SU-DHL-6 (cell line): ENCODE measurements at regions not wholly inside any gene's neighbourhood (a gene's known extent, or its start where the extent isn't known, plus 50 kb on each side); places are given as distances from the start of the nearest gene placed in this dataset.

ENCODE experiments used
- EZH2phosphoT487 ChIP-seq: fragments of 200-600 bp; sonication (generic), shearing (Covaris generic); conservative IDR thresholded peaks from 2 replicates; pipeline ENCODE4 v1.6.1; 2018; ENCODE audit warnings: mild to moderate bottlenecking, antibody characterized with exemption, low read length, moderate library complexity, mixed read lengths
- TF ChIP-seq, protein P1 (sequence below): fragments of 200-600 bp; sonication (generic); IDR thresholded peaks from one replicate; pipeline ENCODE4 v1.5.1; 2017; ENCODE audit warnings: antibody characterized with exemption, mild to moderate bottlenecking, low read length, moderate library complexity; ENCODE audit not compliant: insufficient read depth, poor library complexity, severe bottlenecking

DNA sequence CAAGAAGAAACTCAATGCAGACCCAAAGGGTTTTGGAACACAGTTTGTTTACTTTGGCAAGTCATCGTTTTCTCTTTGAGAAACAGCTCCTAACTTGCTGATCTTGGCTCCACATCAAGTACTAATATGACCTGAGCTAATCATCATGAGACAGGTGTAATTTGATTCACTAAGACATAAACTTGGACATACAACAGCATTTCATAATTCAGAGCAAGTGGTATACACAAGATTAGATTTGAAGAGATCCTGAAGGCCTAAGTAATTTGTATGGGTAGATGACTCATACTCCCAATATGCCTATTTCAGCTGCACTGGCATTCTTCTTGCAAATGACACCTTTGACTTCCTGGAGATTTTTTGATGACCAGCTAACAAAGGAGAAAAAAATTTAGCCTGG is 1521.7 kb downstream of the RPA4 start:
- TF ChIP-seq, protein P1, sequence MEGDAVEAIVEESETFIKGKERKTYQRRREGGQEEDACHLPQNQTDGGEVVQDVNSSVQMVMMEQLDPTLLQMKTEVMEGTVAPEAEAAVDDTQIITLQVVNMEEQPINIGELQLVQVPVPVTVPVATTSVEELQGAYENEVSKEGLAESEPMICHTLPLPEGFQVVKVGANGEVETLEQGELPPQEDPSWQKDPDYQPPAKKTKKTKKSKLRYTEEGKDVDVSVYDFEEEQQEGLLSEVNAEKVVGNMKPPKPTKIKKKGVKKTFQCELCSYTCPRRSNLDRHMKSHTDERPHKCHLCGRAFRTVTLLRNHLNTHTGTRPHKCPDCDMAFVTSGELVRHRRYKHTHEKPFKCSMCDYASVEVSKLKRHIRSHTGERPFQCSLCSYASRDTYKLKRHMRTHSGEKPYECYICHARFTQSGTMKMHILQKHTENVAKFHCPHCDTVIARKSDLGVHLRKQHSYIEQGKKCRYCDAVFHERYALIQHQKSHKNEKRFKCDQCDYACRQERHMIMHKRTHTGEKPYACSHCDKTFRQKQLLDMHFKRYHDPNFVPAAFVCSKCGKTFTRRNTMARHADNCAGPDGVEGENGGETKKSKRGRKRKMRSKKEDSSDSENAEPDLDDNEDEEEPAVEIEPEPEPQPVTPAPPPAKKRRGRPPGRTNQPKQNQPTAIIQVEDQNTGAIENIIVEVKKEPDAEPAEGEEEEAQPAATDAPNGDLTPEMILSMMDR = no peak
- no peak for TF ChIP-seq EZH2phosphoT487
